22Rv1 (cell line): ENCODE measurements at regions not wholly inside any gene's neighbourhood (a gene's known extent, or its start where the extent isn't known, plus 50 kb on each side); places are given as distances from the start of the nearest gene placed in this dataset.

Experiments used
- CTCF ChIP-seq: fragments of 450-650 bp; IDR thresholded peaks from 2 replicates; pipeline ENCODE4 v1.5.1; 2017; ENCODE audit warnings: mild to moderate bottlenecking
- ZFX ChIP-seq: fragments of 450-650 bp; IDR thresholded peaks from 2 replicates; pipeline ENCODE4 v1.6.1; 2017; ENCODE audit warnings: antibody characterized with exemption, borderline replicate concordance

- TF ChIP-seq CTCF (no peak), ZFX (no peak)
Observed at GRCh38 chr6:53735896-53736295, 58.9 kb upstream of the LRRC1 start.
